Activated gamma-delta T cell treated with Interleukin-2 at 50 U/mL for 16 hours (primary cell): ENCODE measurements at regions not wholly inside any gene's neighbourhood (a gene's known extent, or its start where the extent isn't known, plus 50 kb on each side); places are given as distances from the start of the nearest gene placed in this dataset.
"Not testable (repeated sequence)": the region's sequence is repeated elsewhere in the genome, so short reads cannot be mapped to it uniquely, and the experiment has no call there.

Experiments used
- DNase-seq: peaks from one replicate; pipeline ENCODE4 v3.0.0-alpha.2; 2020

GRCh38 chr1:30374400-30375070 is 348.9 kb downstream of the MATN1 start:
- DNase-seq, result no peak

GRCh38 chr1:30373471-30374399 is 349.6 kb downstream of the MATN1 start:
- DNase-seq, result no peak

GRCh38 chr1:30372792-30373433 is 350.5 kb downstream of the MATN1 start:
- no peak for DNase-seq

GRCh38 chr1:30371888-30372791 is 351.2 kb downstream of the MATN1 start:
- no peak for DNase-seq

- DNase-seq, result no peak
Observed at GRCh38 chr1:30371179-30371788, 352.1 kb downstream of the MATN1 start.

- DNase-seq, result no peak
Observed at GRCh38 chr1:30368651-30369240, 354.6 kb downstream of the MATN1 start.

- DNase-seq, result no peak
Observed at GRCh38 chr1:30366911-30367310, 356.5 kb downstream of the MATN1 start.

GRCh38 chr1:30366199-30366598 is 357.2 kb downstream of the MATN1 start:
- no peak for DNase-seq

GRCh38 chr1:30365596-30365995 is 357.8 kb downstream of the MATN1 start:
- DNase-seq, result no peak

GRCh38 chr1:30363031-30363430 is 360.4 kb downstream of the MATN1 start:
- DNase-seq, result no peak

- no peak for DNase-seq
Observed at GRCh38 chr1:30362603-30362990, 360.8 kb downstream of the MATN1 start.

- DNase-seq, result not testable (repeated sequence)
Observed at GRCh38 chr1:30361890-30362602, 361.3 kb downstream of the MATN1 start.

- DNase-seq, result no peak
Observed at GRCh38 chr1:30360753-30361152, 362.6 kb downstream of the MATN1 start.

GRCh38 chr1:30360281-30360680 is 363.1 kb downstream of the MATN1 start:
- no peak for DNase-seq

- DNase-seq, result no peak
Observed at GRCh38 chr1:30359539-30360220, 363.7 kb downstream of the MATN1 start.

- DNase-seq, result no peak
Observed at GRCh38 chr1:30358500-30358899, 364.9 kb downstream of the MATN1 start.

GRCh38 chr1:30356839-30357238 is 366.5 kb downstream of the MATN1 start:
- DNase-seq, result no peak

GRCh38 chr1:30354410-30354809 is 369.0 kb downstream of the MATN1 start:
- DNase-seq, result no peak

GRCh38 chr1:30353637-30354036 is 369.7 kb downstream of the MATN1 start:
- no peak for DNase-seq

- DNase-seq, result no peak
Observed at GRCh38 chr1:30348147-30348546, 375.2 kb downstream of the MATN1 start.
